ENCODE measurements at regions not wholly inside any gene's neighbourhood (a gene's known extent, or its start where the extent isn't known, plus 50 kb on each side); places are given as distances from the start of the nearest gene placed in this dataset.

- TF ChIP-seq CTCF (IDR thresholded peaks at IDR 0.05; ENCODE audit: partially characterized antibody, unreplicated experiment) = no peak
- Mint-ChIP-seq H3K9me3 (ENCODE audit: unreplicated experiment) (peaks cover 3% of the 10 kb centered on the region), H3K4me1 (ENCODE audit: low read depth, unreplicated experiment) (peaks cover 8% of the 10 kb centered on the region)
These were observed 294.1 kb downstream of the LRFN2 start for GRCh38 chr6:40293060-40293459.

GRCh38 chr6:40290816-40291215 lies 296.3 kb downstream of the LRFN2 start:
- no peak for DNase-seq
- Mint-ChIP-seq H3K9me3 (ENCODE audit: unreplicated experiment) (peaks cover 6% of the 10 kb centered on the region), H3K27me3 (ENCODE audit: unreplicated experiment) (peaks cover 2% of the 10 kb centered on the region), H3K36me3 (ENCODE audit: unreplicated experiment) (no peaks in the 10 kb centered on the region), H3K27ac (ENCODE audit: unreplicated experiment) (no peak overlapping the region), H3K4me3 (ENCODE audit: unreplicated experiment) (no peak overlapping the region), H3K4me1 (ENCODE audit: low read depth, unreplicated experiment) (peaks cover 12% of the 10 kb centered on the region)
- no peak for TF ChIP-seq CTCF (IDR thresholded peaks at IDR 0.05; ENCODE audit: partially characterized antibody, unreplicated experiment)

More at GRCh38 chr6:40293060-40293459, 294.1 kb downstream of the LRFN2 start:
- Mint-ChIP-seq H3K4me3 (ENCODE audit: unreplicated experiment) (no peak overlapping the region), H3K27ac (ENCODE audit: unreplicated experiment) (no peak overlapping the region), H3K36me3 (ENCODE audit: unreplicated experiment) (no peaks in the 10 kb centered on the region), H3K27me3 (ENCODE audit: unreplicated experiment) (peaks cover 2% of the 10 kb centered on the region)
- no peak for DNase-seq

GRCh38 chr6:40288919-40289318 lies 298.2 kb downstream of the LRFN2 start:
- TF ChIP-seq CTCF (IDR thresholded peaks at IDR 0.05; ENCODE audit: partially characterized antibody, unreplicated experiment) = no peak
- Mint-ChIP-seq H3K9me3 (ENCODE audit: unreplicated experiment) (peaks cover 6% of the 10 kb centered on the region), H3K27me3 (ENCODE audit: unreplicated experiment) (peaks cover 2% of the 10 kb centered on the region), H3K27ac (ENCODE audit: unreplicated experiment) (no peak overlapping the region), H3K4me3 (ENCODE audit: unreplicated experiment) (no peak overlapping the region), H3K36me3 (ENCODE audit: unreplicated experiment) (peaks cover 4% of the 10 kb centered on the region), H3K4me1 (ENCODE audit: low read depth, unreplicated experiment) (peaks cover 12% of the 10 kb centered on the region)
- DNase-seq = no peak

- H3K4me1 Mint-ChIP-seq (ENCODE audit: low read depth, unreplicated experiment) = peaks cover 4% of the 10 kb centered on the region
- no peak overlapping the region for H3K4me3 Mint-ChIP-seq (ENCODE audit: unreplicated experiment)
These were observed 299.8 kb downstream of the LRFN2 start for GRCh38 chr6:40287296-40287850.

More at GRCh38 chr6:40287296-40287850, 299.8 kb downstream of the LRFN2 start:
- Mint-ChIP-seq H3K9me3 (ENCODE audit: unreplicated experiment) (peaks cover 3% of the 10 kb centered on the region), H3K27ac (ENCODE audit: unreplicated experiment) (no peak overlapping the region), H3K36me3 (ENCODE audit: unreplicated experiment) (peaks cover 4% of the 10 kb centered on the region), H3K27me3 (ENCODE audit: unreplicated experiment) (no peaks in the 10 kb centered on the region)
- DNase-seq = no peak
- no peak for TF ChIP-seq CTCF (IDR thresholded peaks at IDR 0.05; ENCODE audit: partially characterized antibody, unreplicated experiment)
